ENCODE measurements at regions not wholly inside any gene's neighbourhood (a gene's known extent, or its start where the extent isn't known, plus 50 kb on each side); places are given as distances from the start of the nearest gene placed in this dataset.

DNA sequence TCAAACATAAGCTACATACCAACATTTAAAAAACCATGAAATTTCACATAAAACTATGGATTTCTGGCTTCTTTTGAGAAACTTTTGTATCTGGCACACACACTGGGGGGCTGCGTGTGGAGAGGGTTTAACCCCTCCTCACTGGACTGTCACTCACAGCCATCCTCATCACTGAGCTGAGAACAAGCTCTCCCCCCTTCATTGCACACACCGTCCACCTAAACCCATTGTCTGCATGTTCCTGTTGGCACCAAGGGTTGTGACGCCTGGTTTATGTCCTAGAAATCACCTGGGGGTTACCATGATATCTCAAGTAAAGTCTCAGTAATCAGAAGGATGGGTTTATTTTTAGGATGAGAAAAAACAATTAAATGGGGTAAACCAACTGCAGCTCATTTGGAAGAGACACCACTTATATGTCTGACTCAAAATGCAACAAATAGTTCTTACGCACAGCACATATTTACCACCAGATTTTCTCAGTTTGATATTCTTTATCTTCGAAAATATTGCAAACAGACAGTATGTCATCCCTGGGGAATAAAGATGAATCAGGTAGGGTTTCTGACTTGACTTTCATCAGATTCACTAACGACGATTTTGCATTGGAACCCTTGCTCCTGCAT lies 218.5 kb upstream of the KLF6 start:
- no peak for DNase-seq

DNA sequence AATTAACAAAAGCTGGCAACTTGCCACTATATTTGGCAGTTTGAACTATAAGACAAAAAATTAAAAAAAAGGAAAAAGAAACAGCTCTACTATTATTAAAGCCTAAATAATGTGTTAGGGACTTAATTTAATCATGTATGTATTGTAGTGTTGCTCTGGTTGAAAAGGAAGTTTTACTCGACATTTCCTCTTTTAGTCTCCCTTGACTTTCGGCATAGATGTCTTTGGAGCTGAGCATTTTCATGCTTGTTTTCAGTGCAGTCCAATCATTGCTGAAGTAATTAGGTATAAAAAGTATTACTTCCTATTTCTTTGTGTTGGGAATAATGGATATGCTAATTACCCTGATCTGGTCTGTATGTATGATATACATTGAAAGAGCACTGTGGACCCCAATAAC lies 216.8 kb upstream of the KLF6 start:
- DNase-seq: no peak

DNA sequence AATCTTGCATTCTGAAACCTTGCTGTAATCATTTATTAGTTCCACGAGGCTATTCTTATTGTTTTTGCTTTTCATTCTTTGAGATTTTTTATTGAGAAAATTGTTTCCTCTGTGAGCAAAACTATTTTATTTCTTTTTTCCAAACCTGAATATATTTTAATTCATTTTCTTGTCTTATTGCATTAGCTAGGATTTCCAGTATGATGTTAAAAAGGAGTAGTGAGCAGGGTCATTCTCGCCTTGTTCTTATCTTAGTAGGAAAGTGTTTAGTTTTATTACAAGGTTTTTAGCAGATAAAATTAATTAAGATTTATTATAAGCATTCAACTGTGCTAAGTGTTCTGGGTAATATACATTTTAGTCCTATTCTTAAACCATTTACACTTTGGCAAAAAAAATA lies 214.6 kb upstream of the KLF6 start:
- no peak for DNase-seq

DNA sequence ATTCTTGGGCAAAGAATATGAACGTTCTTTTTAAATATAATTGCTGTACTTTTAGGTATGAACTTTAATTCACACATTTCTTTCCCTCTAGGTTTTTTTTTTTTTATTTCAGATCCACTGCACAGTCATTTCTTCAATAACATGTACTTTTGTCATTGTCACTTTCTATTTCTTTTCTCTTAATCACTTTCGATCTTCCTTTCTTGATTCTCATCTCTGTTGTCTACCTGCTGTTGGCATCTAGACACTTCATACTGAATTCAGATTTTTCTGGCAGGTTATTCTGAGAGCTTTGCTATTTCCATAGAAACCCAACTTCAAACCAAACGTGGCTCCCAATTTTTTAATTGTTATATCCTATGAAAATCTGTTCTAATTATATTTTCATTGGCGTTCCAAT lies 211.7 kb upstream of the KLF6 start:
- DNase-seq: no peak

DNA sequence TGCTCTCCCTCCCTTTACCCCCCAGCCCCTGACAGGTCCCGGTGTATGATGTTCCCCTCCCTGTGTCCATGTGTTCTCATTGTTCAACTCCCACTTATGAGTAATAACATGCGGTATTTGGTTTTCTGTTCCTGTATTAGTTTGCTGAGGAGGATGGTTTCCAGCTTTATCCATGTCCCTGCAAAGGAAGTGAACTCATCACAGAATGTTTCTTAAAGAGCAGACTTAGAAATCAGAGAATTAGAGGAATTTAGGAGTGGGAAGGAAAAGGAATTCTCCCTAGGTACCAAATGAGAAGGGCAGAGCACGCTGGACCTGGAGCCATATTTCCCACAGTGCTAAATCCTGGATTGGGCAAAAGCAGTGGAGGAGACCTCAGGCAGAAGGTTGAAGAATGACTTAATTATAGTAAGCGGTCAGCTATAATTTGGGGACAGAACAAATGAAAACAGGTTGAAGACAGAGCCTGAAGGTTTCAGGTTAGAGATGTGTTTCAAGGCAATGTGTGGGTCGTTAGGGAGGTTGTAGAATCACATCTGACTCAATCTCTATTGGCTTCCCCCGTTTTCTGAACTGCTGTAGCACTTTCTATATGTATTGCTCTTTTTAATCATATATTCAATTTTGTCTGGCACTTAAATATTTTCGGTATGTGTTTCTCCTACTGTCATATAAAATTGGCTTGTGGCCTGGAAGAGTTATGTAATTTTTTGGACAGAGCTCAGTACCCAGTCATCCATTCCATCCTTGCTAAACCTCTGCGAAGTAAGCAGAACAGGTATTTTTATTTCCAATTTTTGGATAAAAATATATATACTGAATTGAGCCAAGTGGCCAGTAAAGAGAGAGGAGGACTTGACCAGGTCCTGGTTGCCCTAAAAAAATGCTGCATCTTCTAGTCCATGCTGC lies 210.5 kb upstream of the KLF6 start:
- DNase-seq: no peak

DNA sequence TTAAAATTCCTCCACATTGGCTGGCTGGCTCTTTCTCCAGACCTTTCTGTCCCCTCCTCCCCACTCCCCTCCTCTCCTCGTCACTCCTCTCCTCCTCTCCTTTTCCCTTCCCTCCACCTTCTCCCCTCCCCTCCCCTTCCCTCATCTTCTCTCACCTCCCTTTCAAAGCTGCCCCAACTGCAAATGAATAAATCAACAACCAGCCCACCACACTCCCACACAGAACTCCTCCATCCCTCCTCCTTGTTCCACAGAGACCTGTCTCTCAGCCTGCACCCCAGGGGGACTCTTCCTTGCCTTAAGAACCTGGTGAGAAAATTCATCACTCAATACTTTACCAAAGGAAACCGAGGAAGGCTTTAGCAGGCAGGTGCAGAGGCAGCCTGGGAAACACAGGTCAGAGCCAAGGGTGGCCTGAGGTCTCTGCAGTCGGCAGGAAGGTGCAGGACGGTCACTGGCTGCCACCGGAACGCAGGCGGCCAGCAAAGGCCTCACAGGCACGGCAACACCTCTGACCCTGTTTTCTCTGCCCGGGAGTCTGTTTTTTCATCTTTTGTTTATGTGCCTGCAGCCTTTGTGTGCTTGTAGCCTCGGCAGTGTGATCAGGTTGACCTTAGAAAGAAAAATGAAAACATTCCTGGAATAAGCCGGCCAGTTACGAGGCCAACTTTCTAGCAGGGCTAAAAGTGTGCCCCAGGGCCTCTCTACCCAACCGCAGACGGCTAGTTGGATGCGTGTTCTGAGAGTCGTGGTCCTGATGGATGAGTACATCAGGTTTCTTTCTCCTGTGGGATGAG lies 207.6 kb upstream of the KLF6 start:
- DNase-seq: no peak

DNA sequence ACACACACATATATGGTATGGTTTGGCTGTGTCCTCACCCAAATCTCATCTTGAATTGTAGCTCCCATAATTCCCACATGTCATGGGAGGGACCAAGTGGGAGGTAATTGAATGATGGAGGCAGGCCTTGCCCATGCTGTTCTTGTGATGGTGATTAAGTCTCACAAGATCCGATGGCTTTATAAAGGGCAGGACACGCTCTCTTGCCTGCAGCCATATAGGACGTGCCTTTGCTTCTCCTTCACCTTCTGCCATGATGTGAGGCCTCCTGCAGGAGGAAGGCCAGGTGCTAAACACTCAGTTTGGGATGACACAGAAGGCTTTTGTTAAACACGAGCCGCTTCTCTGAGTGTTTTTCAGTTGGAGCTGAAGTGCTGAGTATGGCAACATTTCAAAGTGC lies 205.3 kb upstream of the KLF6 start:
- DNase-seq: no peak

DNA sequence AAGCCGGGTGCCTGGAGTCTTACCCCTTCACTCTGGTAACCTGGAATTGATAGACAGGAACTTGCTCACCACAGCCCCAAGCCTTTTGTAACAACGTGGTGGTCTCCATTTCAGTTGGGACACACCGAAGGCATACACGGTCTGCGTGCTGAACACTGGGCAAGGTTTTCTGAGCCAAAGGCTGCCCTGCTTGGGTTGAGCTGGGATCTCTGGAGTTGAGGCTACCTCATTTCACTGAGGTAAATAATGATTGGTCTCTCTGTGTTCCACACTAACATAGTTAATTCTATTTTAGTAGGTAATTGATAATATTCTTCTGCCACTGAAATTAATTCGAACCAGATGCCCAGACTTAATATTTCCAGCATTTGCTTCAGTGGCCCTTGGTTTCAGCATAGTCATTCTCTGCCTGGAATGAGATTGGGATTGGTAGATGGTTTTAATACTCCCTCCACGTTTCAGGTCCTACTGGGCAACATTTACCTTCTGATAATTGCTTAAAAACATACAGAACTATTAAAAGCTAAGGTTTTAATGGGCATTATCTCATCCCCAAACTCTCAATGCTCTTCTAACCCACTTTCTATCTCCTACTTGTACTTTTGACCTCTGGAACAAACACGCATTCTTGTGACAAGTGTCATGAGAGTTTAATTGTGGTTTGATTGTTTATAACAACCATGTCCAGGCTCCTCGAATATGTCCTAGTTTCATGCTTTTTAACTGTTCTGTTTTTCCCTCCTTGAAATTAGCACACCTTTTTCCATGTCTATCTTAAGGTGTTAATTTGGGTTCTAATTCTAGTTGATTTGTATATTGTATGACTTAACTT lies 202.3 kb upstream of the KLF6 start:
- no peak for DNase-seq

DNA sequence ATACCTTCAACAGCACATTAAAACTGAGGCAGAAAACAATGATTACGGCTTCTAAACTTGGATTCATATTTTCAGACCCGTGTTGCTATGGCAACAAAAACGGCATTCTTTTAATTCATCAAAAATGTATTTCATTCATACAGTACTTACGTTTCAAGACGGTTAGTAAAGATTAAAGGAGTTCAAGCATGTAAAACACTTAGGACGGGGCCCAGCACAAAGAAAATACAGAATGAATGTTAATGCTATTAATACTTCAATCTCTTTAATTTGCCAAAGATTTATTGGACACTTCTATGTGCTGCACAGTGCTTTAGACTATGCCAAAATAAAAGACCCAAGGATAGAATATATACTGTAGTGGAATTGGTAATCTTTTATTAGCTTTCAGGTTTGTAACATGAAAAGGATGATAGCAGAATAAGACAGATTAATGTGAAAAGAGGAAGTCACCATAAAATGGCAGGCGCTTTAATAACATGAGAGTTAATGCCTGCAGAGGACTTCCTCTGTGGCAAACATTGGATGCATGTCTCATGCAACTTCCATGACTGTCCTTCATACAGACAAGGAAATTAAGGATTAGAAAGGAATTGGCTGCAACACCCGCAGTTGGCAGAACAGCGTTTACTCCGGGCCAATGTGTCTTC lies 201.6 kb upstream of the KLF6 start:
- DNase-seq: no peak

DNA sequence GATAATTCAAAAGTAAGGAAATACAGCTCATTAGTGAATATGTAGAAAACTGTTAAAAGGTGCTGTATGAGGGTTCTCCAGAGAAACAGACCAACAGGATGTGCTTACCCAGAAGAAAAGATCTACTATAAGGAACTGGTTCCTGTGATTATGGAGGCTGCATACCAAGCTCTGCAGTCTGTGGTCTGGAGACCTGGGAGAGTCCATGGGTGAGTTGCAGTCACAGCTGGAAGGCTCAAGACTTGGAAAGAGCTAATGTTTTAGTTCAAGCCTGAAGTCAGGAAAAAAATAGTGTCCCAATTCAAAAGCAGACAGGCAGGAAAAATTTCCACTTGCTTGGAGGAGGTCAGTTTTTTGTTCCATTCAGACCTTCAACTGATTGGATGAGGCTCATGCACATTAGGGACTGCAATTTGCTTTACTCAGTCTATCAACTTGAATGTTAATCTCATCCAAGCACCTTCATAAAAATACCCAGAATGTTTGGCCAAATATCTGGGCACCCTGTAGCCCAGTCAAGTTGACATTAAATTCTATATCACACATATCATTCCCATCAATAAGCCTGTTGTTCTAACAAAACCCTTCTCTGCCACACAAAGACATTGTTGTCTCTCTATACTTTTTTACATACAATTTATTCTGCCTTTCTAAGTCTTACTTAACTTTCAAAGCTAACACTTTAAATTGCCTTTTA lies 197.9 kb upstream of the KLF6 start:
- no peak for DNase-seq

DNA sequence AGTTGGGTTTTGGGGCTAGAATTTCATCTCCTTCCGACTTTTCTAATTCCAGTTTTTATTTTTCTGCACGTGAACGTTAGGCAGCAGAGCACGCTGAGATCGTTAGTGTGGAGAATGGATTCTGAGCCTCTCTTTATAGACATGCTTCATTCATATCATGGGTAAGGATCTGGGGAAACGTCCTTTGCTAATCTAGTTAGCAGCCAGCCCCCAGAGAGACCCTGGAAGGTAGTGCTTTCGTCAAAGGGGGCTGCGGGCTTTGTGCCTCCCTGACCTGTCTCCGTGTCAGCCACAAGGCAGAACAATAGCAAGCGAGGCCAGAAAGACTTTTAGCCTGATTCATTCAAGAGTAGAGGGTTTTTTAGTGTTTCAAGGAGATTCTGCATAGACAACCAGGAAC lies 196.3 kb upstream of the KLF6 start:
- no peak for DNase-seq

DNA sequence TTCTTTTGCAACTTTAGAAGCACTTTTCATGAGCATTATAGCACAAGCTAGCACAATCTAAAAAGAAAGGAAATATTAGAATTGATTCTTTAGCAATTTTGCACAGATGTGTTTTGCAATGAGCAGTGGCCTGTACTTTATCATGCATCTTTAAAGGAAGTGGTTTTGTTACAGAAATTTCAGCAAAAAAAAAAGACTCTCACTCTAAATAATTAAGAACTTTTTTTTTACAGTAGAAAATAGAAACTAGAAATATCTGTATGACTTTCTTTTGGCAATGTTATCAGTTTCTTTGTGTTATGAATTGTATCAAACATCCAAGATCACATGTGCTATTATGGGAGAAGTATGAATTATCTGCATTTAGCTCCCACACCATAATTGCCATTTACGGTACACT lies 195.7 kb upstream of the KLF6 start:
- no peak for DNase-seq

DNA sequence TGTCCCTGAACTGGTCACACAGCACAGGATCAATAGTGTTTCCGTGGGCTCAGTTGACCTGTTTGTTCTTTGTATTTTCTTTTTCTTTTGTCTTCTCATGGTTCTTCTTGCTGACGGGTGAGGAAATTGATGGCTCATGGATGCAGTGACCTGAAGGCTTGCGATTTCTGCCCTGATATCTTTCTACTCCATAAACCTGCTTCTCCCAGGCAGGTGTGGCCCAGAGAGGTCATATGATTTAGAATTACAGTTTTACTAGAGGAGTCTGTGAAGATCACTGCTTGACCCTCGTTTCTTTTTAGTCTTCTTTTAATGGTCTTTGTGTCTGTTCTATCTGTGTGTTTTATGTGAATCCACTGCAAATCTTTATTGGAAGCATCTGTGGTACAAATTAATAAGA lies 195.1 kb upstream of the KLF6 start:
- no peak for DNase-seq

DNA sequence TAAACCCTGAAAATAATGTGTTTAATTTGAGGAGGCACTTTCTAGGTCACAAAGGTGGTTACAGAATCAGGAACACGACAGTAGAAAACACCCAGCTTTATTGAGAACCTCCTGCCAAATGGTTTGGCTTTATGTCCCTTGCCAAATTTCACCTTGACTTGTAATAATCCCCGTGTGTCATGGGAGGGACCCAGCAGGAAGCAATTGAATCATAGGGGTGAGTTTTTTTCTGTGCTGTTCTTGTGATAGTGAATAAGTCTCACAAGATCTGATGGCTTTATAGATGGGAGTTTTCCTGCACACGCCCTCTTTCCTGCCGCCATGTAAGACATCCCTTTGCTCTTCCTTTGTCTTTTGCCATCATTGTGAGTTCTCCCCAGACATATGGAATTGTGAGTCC lies 193.8 kb upstream of the KLF6 start:
- DNase-seq: no peak

DNA sequence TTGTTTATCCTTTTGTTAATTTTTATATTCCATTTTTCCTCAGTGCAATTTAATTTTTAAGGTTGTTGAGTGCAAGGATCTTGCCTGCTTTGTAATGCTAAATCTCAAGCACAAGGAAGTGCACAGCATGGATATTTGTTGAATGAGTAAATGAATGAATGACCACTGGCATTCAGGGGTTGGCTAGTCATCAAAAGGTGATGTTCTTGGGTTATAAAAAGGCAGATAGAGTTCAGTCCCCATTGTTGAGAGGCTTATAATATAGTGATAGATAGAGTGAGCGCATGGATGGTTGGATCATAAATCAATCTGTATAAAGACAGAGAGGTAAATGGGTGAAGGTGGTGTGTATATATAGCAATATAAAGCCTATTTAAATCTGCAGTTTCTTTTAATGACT lies 193.2 kb upstream of the KLF6 start:
- DNase-seq: no peak

DNA sequence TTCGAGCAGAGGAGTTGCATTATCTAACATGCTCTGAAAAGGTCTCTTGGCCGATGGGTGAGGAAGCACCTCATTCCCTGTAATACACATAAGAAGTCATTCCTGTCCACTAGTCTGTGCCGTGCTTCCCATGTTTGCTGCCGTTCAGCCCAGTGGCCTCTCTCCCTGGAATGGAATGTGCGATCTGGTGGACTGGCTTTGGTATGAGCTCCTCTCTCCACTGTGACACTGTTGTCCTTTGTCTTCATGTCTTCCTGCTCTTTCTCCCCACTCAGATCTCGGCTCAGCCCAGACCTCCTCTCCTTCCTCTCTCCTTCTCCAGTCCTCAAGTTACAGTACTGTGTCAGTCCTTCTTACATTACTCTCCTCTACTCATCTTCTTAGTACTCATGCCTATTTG lies 192.8 kb upstream of the KLF6 start:
- DNase-seq: no peak

DNA sequence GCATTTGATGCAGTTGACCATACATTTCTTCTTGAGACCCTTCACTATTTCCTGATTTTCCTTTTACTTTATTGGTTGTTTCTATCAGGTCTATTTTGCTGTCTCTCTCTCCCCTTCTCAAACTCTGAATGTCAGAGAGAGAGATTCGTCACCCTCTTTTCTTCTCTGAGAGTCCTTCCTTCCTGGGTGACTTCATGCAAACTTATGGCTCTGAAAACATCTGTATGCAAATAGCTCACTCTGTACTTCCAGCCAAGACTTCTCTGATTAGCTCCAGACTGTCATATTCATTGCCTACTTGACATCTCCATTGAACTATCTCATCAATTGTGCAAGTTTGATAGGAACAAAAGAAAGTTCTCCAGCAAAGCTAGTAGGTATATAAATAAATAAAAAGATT lies 191.7 kb upstream of the KLF6 start:
- no peak for DNase-seq

DNA sequence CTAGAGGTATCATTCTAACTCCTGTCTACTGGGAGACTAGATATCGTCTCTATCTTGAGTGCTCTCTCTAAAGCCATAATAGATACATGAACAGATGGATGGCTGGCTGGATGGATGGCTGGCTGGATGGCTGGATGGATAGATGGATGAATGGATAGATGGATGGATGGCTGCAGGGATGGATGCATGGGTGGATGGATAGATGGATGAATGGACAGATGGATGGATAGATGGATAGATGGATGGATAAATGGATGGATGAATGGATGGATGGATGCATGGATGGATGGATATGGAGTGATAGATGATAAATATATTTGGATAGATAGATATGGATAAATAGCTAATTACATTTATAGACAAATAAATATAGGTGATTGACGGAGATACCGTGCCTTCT lies 191.2 kb upstream of the KLF6 start:
- no peak for DNase-seq

DNA sequence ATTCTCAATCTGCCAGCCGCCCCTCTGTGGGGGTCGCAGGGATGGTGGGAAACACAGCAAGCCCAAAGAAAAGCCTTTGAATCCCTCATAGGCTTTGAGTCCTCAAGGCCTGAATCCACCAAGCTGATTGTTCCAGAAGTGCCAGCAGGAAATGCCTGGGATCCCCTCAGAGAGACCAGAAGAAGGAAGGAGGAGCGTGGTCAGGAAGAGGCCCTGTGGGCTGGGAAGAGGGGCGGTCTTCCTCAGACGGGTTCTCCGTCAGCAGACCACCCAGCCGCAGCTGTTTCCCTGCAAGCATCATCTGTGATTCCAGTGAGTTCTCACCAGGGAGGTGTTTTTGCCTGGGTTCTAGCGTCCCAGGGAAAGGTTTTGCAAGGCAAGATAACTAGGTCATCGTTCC lies 190.0 kb upstream of the KLF6 start:
- DNase-seq: no peak
